HG03064 (cell line): ENCODE measurements at regions not wholly inside any gene's neighbourhood (a gene's known extent, or its start where the extent isn't known, plus 50 kb on each side); places are given as distances from the start of the nearest gene placed in this dataset.

Experiments used
- ATAC-seq: cut with Tn5 transposase; IDR thresholded peaks from one replicate; pipeline ENCODE4 v1.9.1; 2021; ENCODE audit warnings: low read depth; ENCODE audit not compliant: unreplicated experiment

- no peak for ATAC-seq
These were observed 764.2 kb downstream of the IRX1 start for GRCh38 chr5:4359847-4360246.

DNA sequence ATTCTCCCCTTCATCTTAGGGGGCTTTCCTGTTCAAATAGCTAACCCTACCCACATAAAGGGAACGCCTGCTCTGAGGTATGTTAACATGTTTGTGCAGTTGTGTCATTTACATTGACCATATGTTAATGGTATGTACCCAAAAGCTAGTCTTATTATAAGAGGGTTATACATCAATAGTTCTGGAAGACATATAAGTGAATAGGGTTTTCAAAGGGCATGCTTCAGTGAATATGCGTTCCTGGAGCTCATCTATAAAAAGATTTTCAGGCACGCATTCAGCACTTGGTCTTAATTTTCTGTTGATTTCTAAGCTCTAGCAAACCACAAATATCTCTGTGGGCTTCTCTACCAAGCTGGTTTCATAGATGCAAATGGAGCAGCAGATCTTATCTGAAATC, 766.1 kb downstream of the IRX1 start:
- no peak for ATAC-seq

- no peak for ATAC-seq
These were observed 766.8 kb downstream of the IRX1 start for GRCh38 chr5:4362411-4362810.

DNA sequence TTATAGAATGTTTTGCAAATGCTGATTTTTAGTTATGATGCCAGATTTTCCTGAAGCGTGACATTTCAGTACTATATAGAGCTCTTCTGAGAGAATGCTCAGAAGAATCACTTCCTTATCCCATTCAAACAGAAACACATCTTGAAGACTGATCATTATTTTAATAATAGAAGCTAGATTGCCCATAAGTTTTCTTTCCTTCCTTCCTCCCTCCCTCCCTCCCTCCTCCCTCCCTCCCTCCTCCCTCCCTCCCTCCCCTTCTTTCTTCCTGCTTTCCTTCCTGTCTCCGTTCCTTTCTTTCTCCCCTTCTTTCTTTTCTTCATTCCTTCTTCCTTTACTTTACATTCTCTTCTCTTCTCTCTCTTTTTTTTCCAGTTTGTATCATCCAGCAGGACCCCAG, 767.4 kb downstream of the IRX1 start:
- no peak for ATAC-seq

GRCh38 chr5:4366628-4367027, 771.0 kb downstream of the IRX1 start:
- no peak for ATAC-seq

- ATAC-seq: no peak
These were observed 769.9 kb upstream of the ADAMTS16 start for GRCh38 chr5:4370218-4370617.

GRCh38 chr5:4372481-4372880, 767.6 kb upstream of the ADAMTS16 start:
- no peak for ATAC-seq

GRCh38 chr5:4373051-4373820, 766.9 kb upstream of the ADAMTS16 start:
- ATAC-seq: no peak

DNA sequence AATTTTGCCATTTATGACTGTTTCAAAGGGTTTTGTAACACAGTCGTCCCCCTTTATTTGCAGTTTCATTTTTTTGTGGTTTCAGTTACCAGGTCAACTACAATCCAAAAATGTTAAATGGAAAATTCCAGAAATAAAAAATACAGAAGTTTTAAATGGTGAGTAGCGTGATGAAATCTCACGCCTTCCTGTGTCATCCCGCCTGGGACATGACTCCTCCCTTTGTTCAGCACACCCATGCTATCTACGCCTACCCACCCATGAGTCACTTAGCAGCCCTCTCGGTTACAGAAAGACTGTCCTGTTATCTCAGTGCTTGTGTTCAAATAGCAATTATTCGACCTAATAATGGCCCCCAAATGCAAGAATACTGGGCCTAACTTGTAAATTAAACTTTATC, 765.3 kb upstream of the ADAMTS16 start:
- ATAC-seq: no peak

DNA sequence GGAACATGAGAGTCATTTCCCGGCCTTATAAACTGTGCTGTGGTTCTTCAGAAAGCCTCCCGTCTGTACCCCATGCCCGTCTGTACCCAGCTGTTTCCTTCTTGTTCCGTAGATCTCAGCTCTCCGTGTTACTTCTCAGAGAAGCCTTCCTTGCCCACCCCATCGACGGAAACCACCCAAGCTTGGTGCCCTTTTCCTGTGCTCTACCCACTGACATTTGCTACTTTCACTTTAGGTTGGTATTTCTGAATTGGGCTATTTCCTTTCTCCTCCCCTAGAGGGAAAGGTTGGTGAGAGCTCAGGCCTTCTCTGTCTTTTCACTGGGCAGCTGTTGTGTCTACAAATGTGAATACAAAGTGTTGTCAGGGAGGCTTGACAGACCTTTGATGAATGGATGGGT, 764.5 kb upstream of the ADAMTS16 start:
- no peak for ATAC-seq

DNA sequence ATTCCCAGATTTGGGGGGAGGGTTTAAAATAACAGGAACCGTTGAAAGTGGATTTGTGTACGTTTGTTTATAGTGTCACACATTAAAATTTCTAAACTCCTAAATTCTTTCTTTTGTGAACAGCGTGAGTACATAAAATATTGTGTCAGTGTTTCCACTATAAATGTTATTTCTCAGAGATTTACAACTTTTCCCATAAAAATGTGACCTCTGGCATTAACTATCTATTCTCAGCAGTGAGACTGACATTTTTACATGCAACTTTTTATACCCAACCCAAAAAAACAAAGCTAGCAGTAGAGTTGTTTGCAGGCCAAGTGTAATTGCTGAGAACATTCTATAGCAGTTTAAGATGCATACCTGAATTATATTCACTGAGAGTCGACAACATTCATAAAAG, 757.0 kb upstream of the ADAMTS16 start:
- ATAC-seq: no peak

DNA sequence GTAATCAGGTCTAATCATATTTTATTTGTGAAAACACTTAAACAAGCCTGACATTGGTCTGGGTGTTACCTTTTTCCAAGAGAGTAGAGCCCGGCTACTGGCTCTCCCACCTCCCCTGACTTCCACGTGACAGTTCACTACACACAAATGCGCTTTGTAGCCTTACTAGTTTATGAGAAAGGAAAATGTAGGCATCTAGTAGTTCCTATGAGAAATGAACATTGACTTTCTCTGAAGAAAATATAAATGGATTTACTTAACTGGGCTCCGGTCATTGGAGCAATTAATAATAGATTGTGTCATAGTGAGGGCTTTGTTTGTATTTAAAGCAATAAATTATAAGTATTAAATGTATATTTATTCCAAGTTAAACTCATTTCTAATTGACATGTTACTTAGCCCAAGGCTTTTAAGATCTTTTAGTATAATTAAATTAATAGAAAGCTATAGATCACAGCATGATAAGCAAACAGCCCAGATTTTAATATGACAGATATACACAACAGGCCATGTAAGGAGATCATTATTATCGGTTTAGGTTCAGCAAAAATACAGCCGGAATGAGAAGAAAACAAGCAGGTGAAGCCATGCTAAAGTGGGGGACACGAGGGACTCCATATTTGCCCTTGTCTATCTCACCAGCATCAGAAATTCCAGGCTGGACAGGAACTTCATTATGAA, 756.5 kb upstream of the ADAMTS16 start:
- ATAC-seq: no peak

DNA sequence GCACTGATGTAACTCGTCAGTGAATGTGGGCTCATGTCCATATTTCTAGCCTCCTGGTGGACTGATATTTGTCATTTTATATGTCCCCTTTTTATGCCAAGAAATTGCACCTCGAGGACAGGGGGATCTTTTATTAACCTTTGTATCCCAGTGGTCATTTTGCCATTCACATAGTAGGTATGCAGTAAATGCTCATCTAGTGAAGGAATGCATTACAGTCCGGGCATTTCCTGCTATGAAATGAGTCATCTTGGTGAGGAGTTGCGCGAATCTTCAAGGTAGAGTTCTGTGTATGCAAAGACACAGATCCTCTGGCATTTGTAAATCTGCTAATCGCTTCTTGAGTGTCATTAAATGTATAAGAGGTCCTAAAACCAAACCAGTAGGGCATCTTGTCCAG, 755.5 kb upstream of the ADAMTS16 start:
- ATAC-seq: no peak

GRCh38 chr5:4386152-4386551, 754.0 kb upstream of the ADAMTS16 start:
- ATAC-seq: no peak

- no peak for ATAC-seq
These were observed 752.8 kb upstream of the ADAMTS16 start for GRCh38 chr5:4387290-4387689.

DNA sequence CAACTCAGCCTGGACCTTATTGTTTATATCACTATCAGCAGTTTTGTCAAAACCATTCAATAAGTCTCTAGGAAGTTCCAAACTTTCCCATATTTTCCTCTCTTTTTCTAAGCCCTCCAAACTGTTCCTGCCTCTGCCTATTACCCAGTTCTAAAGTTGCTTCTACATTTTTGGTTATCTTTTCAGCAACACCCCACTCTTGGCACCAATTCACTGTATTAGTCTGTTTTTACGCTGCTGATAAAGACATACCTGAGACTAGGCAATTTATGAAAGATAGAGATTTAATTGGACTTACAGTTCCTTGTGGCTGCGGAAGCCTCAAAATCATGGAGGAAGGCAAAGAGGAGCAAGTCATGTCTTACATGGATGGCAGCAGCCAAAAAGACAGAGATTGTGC, 744.4 kb upstream of the ADAMTS16 start:
- ATAC-seq: no peak

DNA sequence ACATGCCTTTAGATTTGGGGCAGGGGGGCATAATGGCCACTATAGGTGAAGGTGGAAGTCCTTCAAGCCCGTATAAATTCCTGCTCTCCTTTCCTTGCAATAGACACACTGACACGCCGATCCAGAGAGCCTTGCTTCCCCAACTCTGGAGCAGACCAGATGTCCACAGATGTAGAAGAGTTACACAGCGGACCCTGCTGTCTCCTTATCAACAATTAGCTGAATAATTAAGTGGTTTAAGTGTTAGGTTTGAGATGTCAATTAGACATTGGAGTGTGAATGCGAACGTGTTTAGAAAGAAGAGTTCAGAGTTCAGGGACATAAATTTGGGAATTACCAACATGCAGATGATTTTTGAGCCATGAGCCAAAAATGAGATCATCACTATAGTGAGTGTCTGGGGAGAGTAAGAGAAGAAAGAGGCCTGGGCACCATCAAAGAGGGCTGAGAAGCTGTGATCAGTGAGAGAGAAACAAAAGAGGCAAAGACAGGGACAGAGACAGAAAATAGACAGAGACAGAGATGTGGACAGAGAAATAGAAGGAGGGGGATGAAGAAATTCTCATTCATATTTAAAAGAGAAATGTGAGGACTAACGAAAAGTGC, 734.4 kb upstream of the ADAMTS16 start:
- ATAC-seq: no peak

DNA sequence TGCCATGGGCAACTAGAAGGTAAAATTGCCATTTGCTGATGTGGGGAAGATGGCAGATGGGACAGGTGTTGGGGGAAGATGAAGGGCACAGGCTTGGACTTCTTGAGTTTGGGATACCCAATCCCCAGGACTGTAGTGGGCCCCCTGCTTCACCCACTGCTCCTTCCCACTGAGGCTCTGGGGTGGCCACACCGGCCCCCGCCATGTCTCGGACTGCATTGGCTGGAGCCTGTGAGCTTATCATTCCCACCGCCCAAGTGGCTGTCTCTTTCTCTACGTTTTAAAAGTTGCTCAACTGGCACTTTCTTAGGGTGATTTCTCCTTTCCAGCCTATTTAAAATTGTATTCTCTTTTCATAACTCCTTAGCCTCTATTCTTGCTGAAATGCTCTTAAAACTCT, 730.0 kb upstream of the ADAMTS16 start:
- ATAC-seq: no peak

DNA sequence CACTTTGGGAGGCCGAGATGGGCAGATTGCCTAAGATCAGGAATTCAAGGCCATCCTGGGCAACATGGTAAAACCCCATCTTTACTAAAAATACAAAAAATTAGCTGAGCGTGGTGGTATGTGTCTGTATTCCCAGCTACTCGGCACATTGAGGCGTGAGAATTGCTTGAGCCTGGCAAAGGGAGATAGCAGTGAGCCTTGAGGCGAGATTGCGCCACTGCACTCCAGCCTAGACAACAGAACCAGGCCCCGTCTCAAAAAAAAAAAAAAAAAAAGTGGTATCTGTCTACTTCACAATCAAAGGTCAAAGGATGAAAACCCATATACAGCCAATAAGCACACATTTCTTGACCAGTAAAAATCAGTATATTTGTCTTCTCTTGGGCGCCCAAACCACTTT, 728.5 kb upstream of the ADAMTS16 start:
- no peak for ATAC-seq

GRCh38 chr5:4413996-4414395, 726.1 kb upstream of the ADAMTS16 start:
- ATAC-seq: no peak

GRCh38 chr5:4418084-4418483, 722.0 kb upstream of the ADAMTS16 start:
- ATAC-seq: no peak

DNA sequence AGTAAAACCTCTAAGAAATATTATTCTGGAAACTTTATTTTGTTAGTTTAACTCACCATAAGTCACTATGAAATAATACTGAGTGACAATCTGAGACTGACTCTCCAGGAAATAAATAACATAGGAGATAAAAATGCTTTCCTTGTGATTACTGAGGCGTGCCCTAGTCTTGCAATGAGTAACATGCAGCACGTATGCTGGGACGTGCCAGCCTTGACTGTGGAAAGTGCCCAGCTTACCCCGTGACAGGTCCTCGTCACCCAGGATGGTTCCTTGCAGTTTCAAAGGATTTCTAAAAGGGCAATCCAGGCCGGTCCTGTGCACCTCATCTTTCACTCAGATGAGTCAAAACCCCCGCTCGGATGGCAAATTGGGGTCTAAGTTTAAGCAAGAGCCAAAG, 720.8 kb upstream of the ADAMTS16 start:
- ATAC-seq: no peak
